ENCODE measurements at regions not wholly inside any gene's neighbourhood (a gene's known extent, or its start where the extent isn't known, plus 50 kb on each side); places are given as distances from the start of the nearest gene placed in this dataset.

DNA sequence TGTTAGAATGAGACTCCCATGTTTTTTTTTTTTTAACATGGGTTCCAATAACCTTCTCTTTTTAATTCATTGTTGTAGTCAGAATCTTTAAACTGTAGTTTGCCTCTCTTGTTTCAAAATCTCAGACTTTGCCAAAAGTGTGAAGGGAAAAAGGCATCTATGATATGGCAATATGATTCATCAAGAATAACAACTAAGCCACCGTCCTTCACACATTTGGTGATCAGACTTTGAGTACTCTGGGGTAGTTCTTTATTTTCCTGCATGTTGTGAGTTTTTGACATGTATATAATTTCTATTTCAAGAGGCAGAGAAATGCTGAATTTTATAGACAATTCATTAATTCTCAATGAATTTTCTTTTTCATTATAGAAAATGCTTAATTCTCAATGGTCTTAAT lies 53.5 kb upstream of the CERS6 start:
- WGBS, 2 donors: 48 to 55% methylated on average over 1 of the region's 1 CpG
- no peaks in the 10 kb centered on the region for H3K4me1 ChIP-seq (ENCODE audit: control insufficient read depth in 1 of 2, insufficient read depth in 2 of 2, low read length in 2 of 2)
- peaks cover 2% of the 10 kb centered on the region for H3K9me3 ChIP-seq (ENCODE audit: control insufficient read depth, low read length)
- H3K4me3 ChIP-seq (ENCODE audit: low read length in 2 of 2): no peak overlapping the region
- H3K36me3 ChIP-seq (ENCODE audit: control insufficient read depth in 1 of 2, insufficient read depth in 2 of 2, low read length in 1 of 2): no peaks in the 10 kb centered on the region
- H3K27ac ChIP-seq (ENCODE audit: low read depth in 1 of 2, low read length in 2 of 2): no peak overlapping the region
- peaks cover 0 to 1% of the 10 kb centered on the region in 2 donors for H3K27me3 ChIP-seq (ENCODE audit: control insufficient read depth in 1 of 2, insufficient read depth in 2 of 2, low read length in 1 of 2)
- intact Hi-C loops (cut with DNase I): no loop called here
- ATAC-seq (ENCODE audit: low FRiP score) (no peak), DNase-seq (no peak)

DNA sequence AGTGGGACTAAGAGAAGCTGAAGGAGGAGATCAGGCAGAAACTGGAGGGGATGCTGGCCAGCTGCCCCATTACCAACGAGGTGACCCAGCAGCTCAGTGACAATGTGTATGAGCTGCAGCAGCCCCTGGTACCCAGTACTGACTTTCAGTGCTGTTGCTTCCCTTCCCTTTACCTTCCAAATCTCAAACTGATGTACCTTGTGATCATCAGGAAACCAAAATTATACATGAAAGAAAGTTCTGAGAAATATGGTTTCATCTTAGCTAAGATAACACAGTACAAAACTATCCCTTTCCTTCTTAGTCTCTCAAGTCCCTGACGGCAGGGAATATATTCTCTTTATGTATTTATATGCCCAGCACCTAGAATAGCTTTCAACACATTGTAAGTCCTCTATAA lies 52.3 kb upstream of the CERS6 start:
- H3K9me3 ChIP-seq (ENCODE audit: control insufficient read depth, low read length): peaks cover 3% of the 10 kb centered on the region
- no peak overlapping the region for H3K27ac ChIP-seq (ENCODE audit: low read depth in 1 of 2, low read length in 2 of 2)
- WGBS, 2 donors: 47 to 80% methylated on average over 2 of the region's 2 CpGs
- H3K4me3 ChIP-seq (ENCODE audit: low read length in 2 of 2): no peak overlapping the region
- H3K27me3 ChIP-seq (ENCODE audit: control insufficient read depth in 1 of 2, insufficient read depth in 2 of 2, low read length in 1 of 2): peaks cover 0 to 1% of the 10 kb centered on the region in 2 donors
- no peak for ATAC-seq (ENCODE audit: low FRiP score)
- intact Hi-C loops (cut with DNase I): no loop called here
- H3K4me1 ChIP-seq (ENCODE audit: control insufficient read depth in 1 of 2, insufficient read depth in 2 of 2, low read length in 2 of 2): no peaks in the 10 kb centered on the region
- H3K36me3 ChIP-seq (ENCODE audit: control insufficient read depth in 1 of 2, insufficient read depth in 2 of 2, low read length in 1 of 2): no peaks in the 10 kb centered on the region
- DNase-seq: no peak

DNA sequence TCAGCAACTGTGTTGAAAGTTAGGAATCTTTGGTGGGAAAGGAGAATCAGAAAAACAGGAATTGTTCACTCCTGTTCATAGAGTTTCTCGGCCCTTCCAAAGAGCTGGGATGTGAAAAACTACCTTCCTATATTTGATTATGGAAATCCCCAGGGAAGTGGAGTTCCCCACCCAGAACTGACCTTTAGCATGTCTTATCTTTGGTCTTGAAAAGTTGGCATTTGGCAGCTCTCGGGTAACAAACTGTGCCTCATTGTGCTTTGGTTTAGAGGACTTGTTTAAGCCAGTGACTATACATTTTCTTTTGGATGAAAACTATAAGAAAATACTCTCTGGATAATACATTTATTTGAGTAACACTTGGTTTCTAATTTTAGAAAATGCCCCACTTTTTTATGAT lies 51.3 kb upstream of the CERS6 start:
- Histone ChIP-seq H3K27ac (ENCODE audit: low read depth in 1 of 2, low read length in 2 of 2) (no peak overlapping the region), H3K4me1 (ENCODE audit: control insufficient read depth in 1 of 2, insufficient read depth in 2 of 2, low read length in 2 of 2) (no peaks in the 10 kb centered on the region), H3K27me3 (ENCODE audit: control insufficient read depth in 1 of 2, insufficient read depth in 2 of 2, low read length in 1 of 2) (peaks cover 0 to 1% of the 10 kb centered on the region in 2 donors), H3K36me3 (ENCODE audit: control insufficient read depth in 1 of 2, insufficient read depth in 2 of 2, low read length in 1 of 2) (no peaks in the 10 kb centered on the region), H3K4me3 (ENCODE audit: low read length in 2 of 2) (no peak overlapping the region), H3K9me3 (ENCODE audit: control insufficient read depth, low read length) (peaks cover 3% of the 10 kb centered on the region)
- 37 to 49% methylated on average over 2 of the region's 2 CpGs for whole genome bisulfite sequencing, 2 donors
- DNase-seq (no peak), ATAC-seq (ENCODE audit: low FRiP score) (no peak)
- intact Hi-C loops (cut with DNase I): no loop called here
